ENCODE measurements at regions not wholly inside any gene's neighbourhood (a gene's known extent, or its start where the extent isn't known, plus 50 kb on each side); places are given as distances from the start of the nearest gene placed in this dataset.

- no peak for DNase-seq
- H3K9me3 Mint-ChIP-seq = no peaks in the 10 kb centered on the region; the same call in 1 of the 2 replicates
- TF ChIP-seq, protein P1, sequence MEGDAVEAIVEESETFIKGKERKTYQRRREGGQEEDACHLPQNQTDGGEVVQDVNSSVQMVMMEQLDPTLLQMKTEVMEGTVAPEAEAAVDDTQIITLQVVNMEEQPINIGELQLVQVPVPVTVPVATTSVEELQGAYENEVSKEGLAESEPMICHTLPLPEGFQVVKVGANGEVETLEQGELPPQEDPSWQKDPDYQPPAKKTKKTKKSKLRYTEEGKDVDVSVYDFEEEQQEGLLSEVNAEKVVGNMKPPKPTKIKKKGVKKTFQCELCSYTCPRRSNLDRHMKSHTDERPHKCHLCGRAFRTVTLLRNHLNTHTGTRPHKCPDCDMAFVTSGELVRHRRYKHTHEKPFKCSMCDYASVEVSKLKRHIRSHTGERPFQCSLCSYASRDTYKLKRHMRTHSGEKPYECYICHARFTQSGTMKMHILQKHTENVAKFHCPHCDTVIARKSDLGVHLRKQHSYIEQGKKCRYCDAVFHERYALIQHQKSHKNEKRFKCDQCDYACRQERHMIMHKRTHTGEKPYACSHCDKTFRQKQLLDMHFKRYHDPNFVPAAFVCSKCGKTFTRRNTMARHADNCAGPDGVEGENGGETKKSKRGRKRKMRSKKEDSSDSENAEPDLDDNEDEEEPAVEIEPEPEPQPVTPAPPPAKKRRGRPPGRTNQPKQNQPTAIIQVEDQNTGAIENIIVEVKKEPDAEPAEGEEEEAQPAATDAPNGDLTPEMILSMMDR (IDR thresholded peaks at IDR 0.05) = no peak
- H3K36me3 Mint-ChIP-seq (ENCODE audit: low read depth) = no peaks in the 10 kb centered on the region; the same call in 1 of the 2 replicates
- H3K27ac Mint-ChIP-seq = no peak overlapping the region
- peaks cover 39% of the 10 kb centered on the region for H3K27me3 Mint-ChIP-seq (ENCODE audit: insufficient read depth)
- H3K4me3 Mint-ChIP-seq = no peak overlapping the region
- H3K4me1 Mint-ChIP-seq (ENCODE audit: low read depth) = no peaks in the 10 kb centered on the region; the same call in 1 of the 2 replicates
Measured at GRCh38 chr10:14456218-14456869, 125.6 kb upstream of the FRMD4A start.

DNA sequence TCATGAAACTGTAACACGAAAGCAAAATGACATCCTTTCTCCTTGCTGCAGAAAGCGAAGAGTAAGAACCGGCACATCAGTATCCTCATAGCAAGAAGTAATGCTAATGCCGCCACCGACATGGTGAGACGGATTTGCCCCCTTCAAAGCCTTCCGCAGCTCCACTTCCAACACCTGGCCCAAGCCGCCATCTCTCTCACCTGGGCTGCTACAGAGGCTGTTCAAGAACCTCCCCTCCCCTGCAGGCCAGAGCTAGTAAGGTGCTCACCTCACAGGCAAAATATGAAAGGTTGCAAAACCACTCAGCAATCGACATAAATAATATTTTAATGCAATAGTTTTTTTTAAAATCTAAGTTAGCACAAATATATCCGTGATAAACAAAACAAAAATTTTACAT, 123.9 kb upstream of the FRMD4A start:
- TF ChIP-seq, protein P1 (IDR thresholded peaks at IDR 0.05) = no peak
- Mint-ChIP-seq H3K4me3 (no peak overlapping the region), H3K9me3 (no peaks in the 10 kb centered on the region; the same call in none of the 2 replicates), H3K4me1 (ENCODE audit: low read depth) (peaks cover 10% of the 10 kb centered on the region), H3K27me3 (ENCODE audit: insufficient read depth) (peaks cover 29% of the 10 kb centered on the region), H3K36me3 (ENCODE audit: low read depth) (no peaks in the 10 kb centered on the region; the same call in 1 of the 2 replicates), H3K27ac (no peak overlapping the region)
- no peak for DNase-seq

GRCh38 chr10:14454206-14454605, 123.5 kb upstream of the FRMD4A start:
- Mint-ChIP-seq H3K27ac (no peak overlapping the region), H3K4me1 (ENCODE audit: low read depth) (peaks cover 13% of the 10 kb centered on the region), H3K27me3 (ENCODE audit: insufficient read depth) (peaks cover 29% of the 10 kb centered on the region), H3K9me3 (no peaks in the 10 kb centered on the region; the same call in none of the 2 replicates), H3K4me3 (no peak overlapping the region), H3K36me3 (ENCODE audit: low read depth) (no peaks in the 10 kb centered on the region; the same call in 1 of the 2 replicates)
- no peak for DNase-seq
- TF ChIP-seq, protein P1 (IDR thresholded peaks at IDR 0.05) = no peak

DNA sequence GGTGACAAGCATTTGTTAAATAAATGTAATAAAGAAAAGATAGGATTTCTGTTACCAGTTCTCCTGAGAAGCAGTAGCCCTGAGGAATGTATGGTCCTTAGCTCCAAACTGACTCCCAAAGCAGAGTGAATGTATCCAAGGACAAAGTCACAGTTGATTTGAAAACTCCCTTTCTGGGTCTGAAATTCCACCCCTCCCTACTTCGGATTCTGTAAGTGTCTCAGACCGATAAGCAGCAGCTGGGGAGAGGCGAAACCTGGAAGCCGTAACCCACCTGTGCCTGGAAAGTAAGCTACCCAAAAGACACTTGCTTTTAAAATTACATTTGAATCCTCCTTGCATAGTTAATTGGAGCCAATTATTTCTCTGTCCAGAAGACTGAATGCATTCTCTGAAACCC, 122.9 kb upstream of the FRMD4A start:
- H3K36me3 Mint-ChIP-seq (ENCODE audit: low read depth) = no peaks in the 10 kb centered on the region; the same call in 1 of the 2 replicates
- no peaks in the 10 kb centered on the region; the same call in none of the 2 replicates for H3K9me3 Mint-ChIP-seq
- no peak overlapping the region for H3K4me3 Mint-ChIP-seq
- TF ChIP-seq, protein P1 (IDR thresholded peaks at IDR 0.05) = no peak
- peaks cover 13% of the 10 kb centered on the region for H3K4me1 Mint-ChIP-seq (ENCODE audit: low read depth)
- H3K27ac Mint-ChIP-seq = no peak overlapping the region
- peaks cover 28% of the 10 kb centered on the region for H3K27me3 Mint-ChIP-seq (ENCODE audit: insufficient read depth)
- no peak for DNase-seq

DNA sequence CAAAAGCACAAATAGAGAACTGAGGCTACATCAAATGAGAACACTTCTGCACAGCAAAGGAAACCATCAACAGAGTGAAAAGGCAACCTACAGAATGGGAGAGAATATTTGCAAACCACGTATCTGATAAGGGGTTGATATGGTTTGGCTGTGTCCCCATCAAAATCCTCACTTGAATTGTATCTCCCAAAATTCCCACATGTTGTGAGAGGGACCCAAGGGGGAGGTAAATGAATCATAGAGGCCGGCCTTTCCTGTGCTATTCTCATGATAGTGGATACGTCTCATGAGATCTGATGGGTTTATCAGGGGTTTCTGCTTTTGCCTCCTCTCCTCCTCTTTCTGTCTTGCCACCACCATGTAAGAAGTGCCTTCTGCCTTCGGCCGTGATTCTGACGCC, 120.6 kb upstream of the FRMD4A start:
- TF ChIP-seq, protein P1 (IDR thresholded peaks at IDR 0.05) = no peak
- Mint-ChIP-seq H3K4me3 (no peak overlapping the region), H3K27ac (no peak overlapping the region), H3K4me1 (ENCODE audit: low read depth) (peaks cover 13% of the 10 kb centered on the region), H3K36me3 (ENCODE audit: low read depth) (no peaks in the 10 kb centered on the region), H3K9me3 (no peaks in the 10 kb centered on the region; the same call in 1 of the 2 replicates), H3K27me3 (ENCODE audit: insufficient read depth) (peaks cover 20% of the 10 kb centered on the region)
- no peak for DNase-seq

Data from HFFc6 (cell line).